ENCODE measurements at regions not wholly inside any gene's neighbourhood (a gene's known extent, or its start where the extent isn't known, plus 50 kb on each side); places are given as distances from the start of the nearest gene placed in this dataset.

- TF ChIP-seq CTCF (IDR thresholded peaks at IDR 0.05 in 8 of 11, conservative IDR thresholded peaks at IDR 0.05 in 3 of 11) = no peak
- no peak for TF ChIP-seq POLR2AphosphoS5 (IDR thresholded peaks at IDR 0.05)
Measured at GRCh38 chr10:121189066-121189465, 337.9 kb downstream of the WDR11 start.
